Body of pancreas (tissue), 4 donors: ENCODE measurements at regions not wholly inside any gene's neighbourhood (a gene's known extent, or its start where the extent isn't known, plus 50 kb on each side); places are given as distances from the start of the nearest gene placed in this dataset.

Experiments used
- ATAC-seq: fragments of 150-250 bp; one replicate; pipeline ENCODE4 v1.9.1; 2016
- DNase-seq, 4 donors: peaks; one replicate each; pipeline ENCODE4 v3.0.0-alpha.2; 2019
- H3K27ac ChIP-seq, 4 donors: fragments of 200-600 bp; sonication (generic); 1 replicate in 3 of 4; 2 replicates in 1 of 4; pipeline versions ENCODE4 v1.5.1 to v1.6.1; 2016 to 2019; ENCODE audit warnings: mild to moderate bottlenecking in 1 of 4, mixed read lengths in 1 of 4, moderate library complexity in 1 of 4
- H3K27me3 ChIP-seq, 2 donors: fragments of 200-600 bp; sonication (generic); one replicate each; pipeline ENCODE4 v1.6.0; 2016; ENCODE audit warnings: mild to moderate bottlenecking in 1 of 2
- H3K36me3 ChIP-seq, 2 donors: fragments of 200-600 bp; sonication (generic); replicated peaks in 1 of 2; 2 replicates each; pipeline ENCODE4 v1.5.1; 2016; ENCODE audit warnings: low read depth in 2 of 2; ENCODE audit not compliant: insufficient read depth in 1 of 2
- H3K4me1 ChIP-seq: fragments of 200-600 bp; sonication (generic); one replicate; pipeline ENCODE4 v1.6.0; 2016
- H3K4me3 ChIP-seq, 2 donors: fragments of 200-600 bp; sonication (generic); 1 replicate in 1 of 2; 2 replicates in 1 of 2; pipeline ENCODE4 v1.5.1; 2016 to 2019
- H3K9me3 ChIP-seq, 3 donors: fragments of 200-600 bp; sonication (generic); 1 replicate in 2 of 3; 2 replicates in 1 of 3; pipeline ENCODE4 v1.5.1; 2016
- CTCF ChIP-seq, 7 experiments: fragments of 450-650 bp in 4 of 7; fragments of 200-600 bp in 3 of 7; sonication (generic) in 3 of 7; IDR thresholded peaks; one replicate each; pipeline ENCODE4 v1.5.1; 2016 to 2019; ENCODE audit warnings: antibody characterized with exemption in 7 of 7
- POLR2A ChIP-seq, 3 donors: fragments of 450-650 bp; IDR thresholded peaks; one replicate each; pipeline ENCODE4 v1.6.1; 2016; ENCODE audit warnings: antibody characterized with exemption in 3 of 3, mild to moderate bottlenecking in 2 of 3
- WGBS, 2 donors: methylation state at CpG; one replicate each; pipeline ENCODE4 v1.1.5; 2017; 5-methylcytosine and 5-hydroxymethylcytosine counted together
- intact Hi-C: fragments of 100-400 bp; cut with DNase I; formaldehyde crosslinking; loops from one replicate; pipeline ENCODE4 v1.15.1; 2023

GRCh38 chr18:45349019-45349418 lies 266.3 kb upstream of the SLC14A2 start:
- Histone ChIP-seq H3K27ac (no peak overlapping the region), H3K36me3 (no peaks in the 10 kb centered on the region), H3K9me3 (no peaks in the 10 kb centered on the region), H3K4me3 (no peak overlapping the region), H3K4me1 (no peaks in the 10 kb centered on the region), H3K27me3 (peaks cover 0 to 3% of the 10 kb centered on the region in 2 donors)
- TF ChIP-seq CTCF (IDR thresholded peaks at IDR 0.05) (no peak), POLR2A (IDR thresholded peaks at IDR 0.05) (no peak)
- no peak for DNase-seq
- intact Hi-C loops = no loop called here
- no peak for ATAC-seq
- 89 to 91% methylated on average over 4 of the region's 4 CpGs for WGBS, 2 donors

GRCh38 chr18:45349467-45349866 lies 265.8 kb upstream of the SLC14A2 start:
- no peak for DNase-seq
- Histone ChIP-seq H3K27ac (no peak overlapping the region), H3K9me3 (no peaks in the 10 kb centered on the region), H3K27me3 (peaks cover 0 to 3% of the 10 kb centered on the region in 2 donors), H3K4me3 (no peak overlapping the region), H3K4me1 (no peaks in the 10 kb centered on the region), H3K36me3 (no peaks in the 10 kb centered on the region)
- WGBS, 2 donors = 82 to 83% methylated on average over 2 of the region's 2 CpGs
- intact Hi-C loops = no loop called here
- ATAC-seq = no peak
- TF ChIP-seq CTCF (IDR thresholded peaks at IDR 0.05) (no peak), POLR2A (IDR thresholded peaks at IDR 0.05) (no peak)

- Histone ChIP-seq H3K36me3 (no peaks in the 10 kb centered on the region), H3K4me3 (no peak overlapping the region), H3K27ac (no peak overlapping the region), H3K4me1 (peaks cover 5% of the 10 kb centered on the region), H3K9me3 (no peaks in the 10 kb centered on the region), H3K27me3 (peaks cover 0 to 3% of the 10 kb centered on the region in 2 donors)
- DNase-seq = no peak
- intact Hi-C loops = no loop called here
- no peak for TF ChIP-seq POLR2A (IDR thresholded peaks at IDR 0.05)
- TF ChIP-seq CTCF (IDR thresholded peaks at IDR 0.05) = no peak
- WGBS, 2 donors = 79 to 80% methylated on average over 11 of the region's 11 CpGs
- ATAC-seq = no peak
Measured at GRCh38 chr18:45350404-45351156, 264.7 kb upstream of the SLC14A2 start.

- Histone ChIP-seq H3K9me3 (no peaks in the 10 kb centered on the region), H3K4me3 (no peak overlapping the region), H3K27ac (no peak overlapping the region), H3K4me1 (peaks cover 28% of the 10 kb centered on the region), H3K36me3 (no peaks in the 10 kb centered on the region), H3K27me3 (peaks cover 0 to 3% of the 10 kb centered on the region in 2 donors)
- ATAC-seq (no peak), DNase-seq (no peak)
- WGBS, 2 donors = 90% methylated on average over 5 of the region's 5 CpGs
- TF ChIP-seq POLR2A (IDR thresholded peaks at IDR 0.05) = no peak
- no peak for TF ChIP-seq CTCF (IDR thresholded peaks at IDR 0.05)
- intact Hi-C loops = no loop called here
Measured at GRCh38 chr18:45352874-45353273, 262.4 kb upstream of the SLC14A2 start.

GRCh38 chr18:45353530-45353929 lies 261.7 kb upstream of the SLC14A2 start:
- H3K27ac ChIP-seq = no peak overlapping the region
- no peaks in the 10 kb centered on the region for H3K9me3 ChIP-seq
- TF ChIP-seq POLR2A (IDR thresholded peaks at IDR 0.05) = no peak
- no peak for TF ChIP-seq CTCF (IDR thresholded peaks at IDR 0.05)
- peaks cover 0 to 3% of the 10 kb centered on the region in 2 donors for H3K27me3 ChIP-seq
- 75 to 77% methylated on average over 2 of the region's 2 CpGs for WGBS, 2 donors
- DNase-seq (no peak), ATAC-seq (no peak)
- H3K36me3 ChIP-seq = no peaks in the 10 kb centered on the region
- no peak overlapping the region for H3K4me3 ChIP-seq
- intact Hi-C loops = no loop called here
- H3K4me1 ChIP-seq = peaks cover 34% of the 10 kb centered on the region
